ENCODE measurements at regions not wholly inside any gene's neighbourhood (a gene's known extent, or its start where the extent isn't known, plus 50 kb on each side); places are given as distances from the start of the nearest gene placed in this dataset.

GRCh38 chr5:34580983-34581382 lies 75.1 kb upstream of the RAI14 start:
- H3K79me2 ChIP-seq (ENCODE audit: insufficient read depth, low read length): no peaks in the 10 kb centered on the region
- Mint-ChIP-seq H3K4me3 (no peak overlapping the region), H3K4me1 (peaks cover 8% of the 10 kb centered on the region), H3K27me3 (ENCODE audit: low read depth in 3 of 3) (peaks cover 0 to 8% (median 0%) of the 10 kb centered on the region in 3 donors), H3K36me3 (no peaks in the 10 kb centered on the region), H3K27ac (no peak overlapping the region), H3K9me3 (peaks cover 2 to 33% (median 10%) of the 10 kb centered on the region in 7 donors)
- no peaks in the 10 kb centered on the region for H3K36me3 ChIP-seq (replicated peaks in 1 of 2; ENCODE audit: control insufficient read depth in 1 of 2, insufficient read depth in 2 of 2, low read length in 2 of 2)
- no peak overlapping the region for H2AFZ ChIP-seq (ENCODE audit: insufficient read depth, low read depth, low read length, poor library complexity, severe bottlenecking)
- no peak overlapping the region for H3K4me2 ChIP-seq (replicated peaks; ENCODE audit: extremely low read depth, low read length, poor library complexity, severe bottlenecking)
- H3K9ac ChIP-seq (ENCODE audit: insufficient read depth, low read length, poor library complexity, severe bottlenecking): no peak overlapping the region
- H3K4me1 ChIP-seq (ENCODE audit: control insufficient read depth in 1 of 2, insufficient read depth in 2 of 2, low read length in 2 of 2): peaks cover 0 to 10% of the 10 kb centered on the region in 2 donors
- no peak for DNase-seq
- 92% methylated on average over 5 of the region's 7 CpGs for WGBS (ENCODE audit: insufficient coverage)
- TF ChIP-seq CTCF (IDR thresholded peaks at IDR 0.05): no peak
- no peaks in the 10 kb centered on the region for H3K27me3 ChIP-seq (ENCODE audit: control insufficient read depth in 2 of 2, insufficient read depth in 2 of 2, low read length in 2 of 2)
- no peaks in the 10 kb centered on the region for H4K20me1 ChIP-seq (ENCODE audit: insufficient read depth, low read length)
- H3K4me3 ChIP-seq (replicated peaks in 1 of 3; ENCODE audit: low read depth in 2 of 3, low read length in 3 of 3): no peak overlapping the region
- H3K27ac ChIP-seq (ENCODE audit: low read depth in 1 of 2, low read length in 2 of 2): no peak overlapping the region
- intact Hi-C loops (cut with micrococcal nuclease): no loop called here
- H3K9me3 ChIP-seq (replicated peaks in 1 of 2; ENCODE audit: control insufficient read depth in 1 of 2, insufficient read depth in 1 of 2, low read length in 2 of 2): peaks cover 0 to 15% of the 10 kb centered on the region in 2 donors

GRCh38 chr5:34582371-34582770 lies 73.8 kb upstream of the RAI14 start:
- no peak overlapping the region for H3K4me3 Mint-ChIP-seq
- Histone ChIP-seq H3K9me3 (replicated peaks in 1 of 2; ENCODE audit: control insufficient read depth in 1 of 2, insufficient read depth in 1 of 2, low read length in 2 of 2) (peaks cover 0 to 15% of the 10 kb centered on the region in 2 donors), H3K4me1 (ENCODE audit: control insufficient read depth in 1 of 2, insufficient read depth in 2 of 2, low read length in 2 of 2) (peaks cover 0 to 17% of the 10 kb centered on the region in 2 donors), H3K27me3 (ENCODE audit: control insufficient read depth in 2 of 2, insufficient read depth in 2 of 2, low read length in 2 of 2) (no peaks in the 10 kb centered on the region), H3K79me2 (ENCODE audit: insufficient read depth, low read length) (no peaks in the 10 kb centered on the region), H3K4me2 (replicated peaks; ENCODE audit: extremely low read depth, low read length, poor library complexity, severe bottlenecking) (no peak overlapping the region), H2AFZ (ENCODE audit: insufficient read depth, low read depth, low read length, poor library complexity, severe bottlenecking) (no peak overlapping the region), H3K4me3 (replicated peaks in 1 of 3; ENCODE audit: low read depth in 2 of 3, low read length in 3 of 3) (no peak overlapping the region), H4K20me1 (ENCODE audit: insufficient read depth, low read length) (no peaks in the 10 kb centered on the region), H3K27ac (ENCODE audit: low read depth in 1 of 2, low read length in 2 of 2) (peak overlapping the region in 1 of 2 donors; percentile 39), H3K36me3 (replicated peaks in 1 of 2; ENCODE audit: control insufficient read depth in 1 of 2, insufficient read depth in 2 of 2, low read length in 2 of 2) (no peaks in the 10 kb centered on the region), H3K9ac (ENCODE audit: insufficient read depth, low read length, poor library complexity, severe bottlenecking) (no peak overlapping the region)
- H3K27me3 Mint-ChIP-seq (ENCODE audit: low read depth in 3 of 3): peaks cover 0 to 4% (median 0%) of the 10 kb centered on the region in 3 donors
- peak in 1 of 3 donors; percentile 16 for DNase-seq
- WGBS (ENCODE audit: insufficient coverage): 94% methylated on average over 2 of the region's 3 CpGs
- H3K27ac Mint-ChIP-seq: peak overlapping the region in 1 of 7 donors; percentile 11
- intact Hi-C loops (cut with micrococcal nuclease): no loop called here
- H3K36me3 Mint-ChIP-seq: no peaks in the 10 kb centered on the region
- no peak for TF ChIP-seq CTCF (IDR thresholded peaks at IDR 0.05)
- peaks cover 2 to 30% (median 10%) of the 10 kb centered on the region in 7 donors for H3K9me3 Mint-ChIP-seq
- peaks cover 13% of the 10 kb centered on the region for H3K4me1 Mint-ChIP-seq

Data from CD14-positive monocyte (primary cell).